ENCODE measurements at regions not wholly inside any gene's neighbourhood (a gene's known extent, or its start where the extent isn't known, plus 50 kb on each side); places are given as distances from the start of the nearest gene placed in this dataset.

DNA sequence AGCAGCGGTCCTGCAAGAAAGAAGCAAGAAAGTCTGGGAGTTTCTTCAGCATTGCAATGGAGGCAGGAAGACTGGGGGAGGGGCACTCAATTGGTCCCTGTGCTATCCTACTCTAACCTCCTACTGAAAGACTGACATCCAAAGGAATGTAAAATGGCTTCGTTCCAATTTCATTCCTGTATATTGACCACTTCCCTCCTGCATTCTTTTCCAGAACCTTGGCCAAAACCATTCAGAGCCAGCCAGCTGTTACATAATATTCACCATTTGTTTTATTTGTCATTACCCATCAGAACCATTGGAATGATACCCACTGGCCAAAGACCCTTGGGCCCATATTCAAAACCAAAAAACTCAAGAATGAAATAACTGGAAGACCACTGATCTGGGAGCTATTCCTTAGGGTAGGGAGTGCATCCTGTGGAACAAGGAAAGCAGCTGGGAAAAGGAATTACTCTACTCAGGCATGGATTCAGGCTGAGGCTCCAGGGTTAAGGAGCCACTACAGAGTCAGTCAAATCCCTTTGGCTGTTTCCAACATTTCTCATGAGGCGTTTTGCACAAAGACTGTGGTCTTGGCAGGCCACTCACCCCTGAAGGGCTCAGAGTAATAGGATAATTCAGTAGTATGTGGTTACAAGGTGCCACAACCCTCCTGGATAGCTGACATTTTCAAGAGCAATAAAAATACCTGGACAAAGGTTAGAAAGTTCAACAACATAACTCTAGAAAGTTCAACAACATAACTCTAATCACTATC lies 148.7 kb upstream of the SLC1A3 start:
- Mint-ChIP-seq H3K27ac (ENCODE audit: unreplicated experiment) (peak overlapping the region; percentile 65), H3K36me3 (ENCODE audit: insufficient read depth, unreplicated experiment) (no peaks in the 10 kb centered on the region), H3K4me1 (ENCODE audit: low read depth, unreplicated experiment) (peaks cover 38% of the 10 kb centered on the region), H3K4me3 (ENCODE audit: unreplicated experiment) (no peak overlapping the region), H3K9me3 (ENCODE audit: unreplicated experiment) (peaks cover 22% of the 10 kb centered on the region), H3K27me3 (ENCODE audit: insufficient read depth, unreplicated experiment) (no peaks in the 10 kb centered on the region)
- peak in 1 of 2 experiments; percentile 63 for DNase-seq
- no peak overlapping the region for H3K4me3 ChIP-seq (ENCODE audit: low read depth, low read length)
- POLR2A ChIA-PET: no interaction called here
- BruUV-seq (replicated peaks): no TSS peak
- H3K27me3 ChIP-seq (replicated peaks; ENCODE audit: control insufficient read depth, insufficient read depth, low read length): no peaks in the 10 kb centered on the region
- TF ChIP-seq, protein P1, sequence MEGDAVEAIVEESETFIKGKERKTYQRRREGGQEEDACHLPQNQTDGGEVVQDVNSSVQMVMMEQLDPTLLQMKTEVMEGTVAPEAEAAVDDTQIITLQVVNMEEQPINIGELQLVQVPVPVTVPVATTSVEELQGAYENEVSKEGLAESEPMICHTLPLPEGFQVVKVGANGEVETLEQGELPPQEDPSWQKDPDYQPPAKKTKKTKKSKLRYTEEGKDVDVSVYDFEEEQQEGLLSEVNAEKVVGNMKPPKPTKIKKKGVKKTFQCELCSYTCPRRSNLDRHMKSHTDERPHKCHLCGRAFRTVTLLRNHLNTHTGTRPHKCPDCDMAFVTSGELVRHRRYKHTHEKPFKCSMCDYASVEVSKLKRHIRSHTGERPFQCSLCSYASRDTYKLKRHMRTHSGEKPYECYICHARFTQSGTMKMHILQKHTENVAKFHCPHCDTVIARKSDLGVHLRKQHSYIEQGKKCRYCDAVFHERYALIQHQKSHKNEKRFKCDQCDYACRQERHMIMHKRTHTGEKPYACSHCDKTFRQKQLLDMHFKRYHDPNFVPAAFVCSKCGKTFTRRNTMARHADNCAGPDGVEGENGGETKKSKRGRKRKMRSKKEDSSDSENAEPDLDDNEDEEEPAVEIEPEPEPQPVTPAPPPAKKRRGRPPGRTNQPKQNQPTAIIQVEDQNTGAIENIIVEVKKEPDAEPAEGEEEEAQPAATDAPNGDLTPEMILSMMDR (IDR thresholded peaks at IDR 0.05; ENCODE audit: insufficient read depth in 1 of 2, low read depth in 1 of 2, low read length in 1 of 2, severe bottlenecking in 1 of 2, unreplicated experiment in 1 of 2): no peak
- H3K4me1 ChIP-seq: peaks cover 38% of the 10 kb centered on the region
- no peaks in the 10 kb centered on the region for H3K36me3 ChIP-seq (ENCODE audit: control insufficient read depth, insufficient read depth, low read length)
- intact Hi-C loops (cut with micrococcal nuclease; ENCODE audit: unreplicated experiment): loop anchor here (1.0 to 2.0 kb wide), 2 partner anchors 15 to 39 kb away; no protein-coding TSS in a partner anchor
- CTCF ChIA-PET: no interaction called here
- H3K9me3 ChIP-seq: no peaks in the 10 kb centered on the region

- ChIA-PET POLR2A (no interaction called here), CTCF (no interaction called here)
- no TSS peak for BruUV-seq (replicated peaks)
- Histone ChIP-seq H3K36me3 (ENCODE audit: control insufficient read depth, insufficient read depth, low read length) (no peaks in the 10 kb centered on the region), H3K9me3 (peaks cover under 1% of the 10 kb centered on the region; the same call in 1 of the 2 replicates), H3K27me3 (replicated peaks; ENCODE audit: control insufficient read depth, insufficient read depth, low read length) (no peaks in the 10 kb centered on the region), H3K4me1 (peaks cover 38% of the 10 kb centered on the region), H3K4me3 (ENCODE audit: low read depth, low read length) (no peak overlapping the region)
- H3K9me3 Mint-ChIP-seq (ENCODE audit: unreplicated experiment): peaks cover 22% of the 10 kb centered on the region
- peak overlapping the region; percentile 65 for H3K27ac Mint-ChIP-seq (ENCODE audit: unreplicated experiment)
- DNase-seq: no peak
- no peak overlapping the region for H3K4me3 Mint-ChIP-seq (ENCODE audit: unreplicated experiment)
- TF ChIP-seq, protein P1 (IDR thresholded peaks at IDR 0.05; ENCODE audit: insufficient read depth in 1 of 2, low read depth in 1 of 2, low read length in 1 of 2, severe bottlenecking in 1 of 2, unreplicated experiment in 1 of 2): no peak
- H3K4me1 Mint-ChIP-seq (ENCODE audit: low read depth, unreplicated experiment): peaks cover 38% of the 10 kb centered on the region
- intact Hi-C loops (cut with micrococcal nuclease; ENCODE audit: unreplicated experiment): loop anchor here (1.0 to 2.0 kb wide), 2 partner anchors 16 to 40 kb away; no protein-coding TSS in a partner anchor
- H3K36me3 Mint-ChIP-seq (ENCODE audit: insufficient read depth, unreplicated experiment): no peaks in the 10 kb centered on the region
- H3K27me3 Mint-ChIP-seq (ENCODE audit: insufficient read depth, unreplicated experiment): no peaks in the 10 kb centered on the region
These were observed 147.7 kb upstream of the SLC1A3 start for GRCh38 chr5:36458746-36459145.

DNA sequence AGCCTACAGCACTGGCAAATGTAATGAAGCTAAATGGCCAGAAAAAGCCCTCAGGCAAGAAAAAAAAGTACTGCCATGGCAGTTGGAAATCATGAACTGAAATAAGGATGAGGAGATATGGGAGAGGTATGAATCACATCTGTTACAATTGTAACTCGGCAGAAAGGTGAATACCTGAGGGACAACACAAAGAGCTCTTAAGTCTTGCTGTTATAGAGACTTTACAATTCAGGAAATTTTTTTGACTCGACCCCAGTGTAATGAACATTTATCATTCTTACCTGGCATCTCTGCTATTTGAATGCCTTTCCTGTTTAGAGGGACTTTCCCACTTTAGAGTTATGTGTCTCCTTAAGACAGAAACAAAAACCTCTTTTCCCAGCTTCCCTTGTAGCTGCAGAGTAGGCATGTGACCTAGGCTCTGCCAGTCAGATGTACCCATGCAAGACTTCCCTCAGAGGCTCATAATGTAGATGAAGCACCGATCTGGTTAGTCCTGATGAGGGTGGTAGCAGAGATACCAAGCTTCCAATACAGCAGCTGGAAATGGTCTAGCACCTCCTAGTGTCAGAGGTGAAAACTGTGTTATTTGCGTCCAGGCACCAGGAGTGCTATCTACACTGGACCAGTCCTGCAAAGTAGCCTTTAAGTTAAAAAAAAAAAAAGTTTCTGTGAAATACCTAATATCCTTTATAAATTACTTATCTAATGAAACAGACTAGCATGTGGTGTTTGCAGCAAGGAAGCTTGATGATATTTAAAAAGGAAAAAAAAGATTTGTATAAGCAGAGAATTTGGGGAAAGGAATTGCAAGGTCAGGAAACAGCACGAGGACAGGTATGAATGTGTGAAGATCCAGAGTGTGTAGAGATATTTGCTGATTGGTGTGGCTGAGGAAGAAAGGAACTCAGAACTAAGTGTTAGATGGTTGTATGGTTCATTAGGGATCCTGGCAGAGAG lies 146.9 kb upstream of the SLC1A3 start:
- Mint-ChIP-seq H3K9me3 (ENCODE audit: unreplicated experiment) (peaks cover 22% of the 10 kb centered on the region), H3K27me3 (ENCODE audit: insufficient read depth, unreplicated experiment) (no peaks in the 10 kb centered on the region), H3K4me3 (ENCODE audit: unreplicated experiment) (no peak overlapping the region), H3K4me1 (ENCODE audit: low read depth, unreplicated experiment) (peaks cover 38% of the 10 kb centered on the region), H3K27ac (ENCODE audit: unreplicated experiment) (peak overlapping the region; percentile 65), H3K36me3 (ENCODE audit: insufficient read depth, unreplicated experiment) (no peaks in the 10 kb centered on the region)
- ChIA-PET POLR2A (no interaction called here), CTCF (no interaction called here)
- TF ChIP-seq, protein P1 (IDR thresholded peaks at IDR 0.05; ENCODE audit: insufficient read depth in 1 of 2, low read depth in 1 of 2, low read length in 1 of 2, severe bottlenecking in 1 of 2, unreplicated experiment in 1 of 2): peak; percentile 1 to 38
- H3K4me1 ChIP-seq: peaks cover 38% of the 10 kb centered on the region
- H3K36me3 ChIP-seq (ENCODE audit: control insufficient read depth, insufficient read depth, low read length): no peaks in the 10 kb centered on the region
- no peaks in the 10 kb centered on the region for H3K27me3 ChIP-seq (replicated peaks; ENCODE audit: control insufficient read depth, insufficient read depth, low read length)
- no peak for DNase-seq
- intact Hi-C loops (cut with micrococcal nuclease; ENCODE audit: unreplicated experiment): loop anchor here (2.0 kb wide), 1 partner anchor 41 kb away; no protein-coding TSS in a partner anchor
- peaks cover 3% of the 10 kb centered on the region; the same call in 1 of the 2 replicates for H3K9me3 ChIP-seq
- BruUV-seq (replicated peaks): no TSS peak
- no peak overlapping the region for H3K4me3 ChIP-seq (ENCODE audit: low read depth, low read length)

All from Caco-2 (cell line).